NCI-H524 treated with DMSO at 0.1 percent for 48 hours (cell line): ENCODE measurements at regions not wholly inside any gene's neighbourhood (a gene's known extent, or its start where the extent isn't known, plus 50 kb on each side); places are given as distances from the start of the nearest gene placed in this dataset.
"Not testable (repeated sequence)": the region's sequence is repeated elsewhere in the genome, so short reads cannot be mapped to it uniquely, and the experiment has no call there.

Source experiments
- DNase-seq: peaks from one replicate; lab custom pipeline; 2025; lab: John Stamatoyannopoulos, UW

GRCh38 chr3:147153830-147154539 lies 252.4 kb downstream of the ZIC4 start:
- DNase-seq = no peak

- DNase-seq = no peak
Measured at GRCh38 chr3:147152476-147152875, 253.9 kb downstream of the ZIC4 start.

GRCh38 chr3:147141516-147142288 lies 264.6 kb downstream of the ZIC4 start:
- DNase-seq = no peak

- no peak for DNase-seq
Measured at GRCh38 chr3:147139341-147139740, 267.0 kb downstream of the ZIC4 start.

GRCh38 chr3:147132168-147132567 lies 274.2 kb downstream of the ZIC4 start:
- DNase-seq = no peak

GRCh38 chr3:147130461-147130860 lies 275.9 kb downstream of the ZIC4 start:
- no peak for DNase-seq

GRCh38 chr3:147129665-147130064 lies 276.7 kb downstream of the ZIC4 start:
- DNase-seq = no peak

- DNase-seq = no peak
Measured at GRCh38 chr3:147122350-147122749, 284.0 kb downstream of the ZIC4 start.

GRCh38 chr3:147119989-147120388 lies 286.4 kb downstream of the ZIC4 start:
- DNase-seq = no peak

- DNase-seq = no peak
Measured at GRCh38 chr3:147119346-147119745, 287.0 kb downstream of the ZIC4 start.

GRCh38 chr3:147118611-147119010 lies 287.7 kb downstream of the ZIC4 start:
- no peak for DNase-seq

- DNase-seq = no peak
Measured at GRCh38 chr3:147117631-147118030, 288.7 kb downstream of the ZIC4 start.

- DNase-seq = no peak
Measured at GRCh38 chr3:147113293-147114044, 292.9 kb downstream of the ZIC4 start.

GRCh38 chr3:147099076-147099475 lies 307.3 kb downstream of the ZIC4 start:
- DNase-seq = no peak

GRCh38 chr3:147090461-147090860 lies 315.9 kb downstream of the ZIC4 start:
- DNase-seq = no peak

GRCh38 chr3:147089286-147089685 lies 317.1 kb downstream of the ZIC4 start:
- DNase-seq = peak; percentile 91

GRCh38 chr3:147059500-147059899 lies 346.8 kb downstream of the ZIC4 start:
- DNase-seq = not testable (repeated sequence)

GRCh38 chr3:147049821-147050220 lies 356.5 kb downstream of the ZIC4 start:
- no peak for DNase-seq

GRCh38 chr3:147049305-147049704 lies 357.0 kb downstream of the ZIC4 start:
- DNase-seq = no peak

- DNase-seq = no peak
Measured at GRCh38 chr3:147046916-147047315, 359.4 kb downstream of the ZIC4 start.

- DNase-seq = no peak
Measured at GRCh38 chr3:147038481-147038880, 367.9 kb downstream of the ZIC4 start.

GRCh38 chr3:147034359-147034758 lies 372.0 kb downstream of the ZIC4 start:
- DNase-seq = no peak

GRCh38 chr3:147030274-147030673 lies 376.1 kb downstream of the ZIC4 start:
- DNase-seq = no peak
